ENCODE measurements at regions not wholly inside any gene's neighbourhood (a gene's known extent, or its start where the extent isn't known, plus 50 kb on each side); places are given as distances from the start of the nearest gene placed in this dataset.

DNA sequence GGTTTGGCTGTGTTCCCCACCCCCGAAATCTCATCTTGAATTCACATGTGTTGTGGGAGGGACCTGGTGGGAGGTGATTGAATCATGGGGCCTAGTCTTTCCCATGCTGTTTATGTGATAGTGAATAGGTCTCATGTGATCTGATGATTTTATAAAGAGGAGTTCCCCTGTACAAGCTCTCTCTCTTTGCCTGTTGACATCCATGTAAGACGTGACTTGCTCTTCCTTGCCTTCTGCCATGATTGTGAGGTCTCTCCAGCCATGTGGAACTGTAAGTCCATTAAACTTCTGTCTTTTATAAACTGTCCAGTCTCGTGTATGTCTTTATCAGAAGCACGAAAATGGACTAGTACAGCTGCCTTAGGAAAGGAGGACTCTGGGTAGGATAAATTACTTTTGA, 976.7 kb downstream of the MCTP2 start:
- intact Hi-C loops (cut with DNase I), result no loop called here
- DNase-seq (ENCODE audit: missing footprints), result no peak
- ATAC-seq, result no peak

DNA sequence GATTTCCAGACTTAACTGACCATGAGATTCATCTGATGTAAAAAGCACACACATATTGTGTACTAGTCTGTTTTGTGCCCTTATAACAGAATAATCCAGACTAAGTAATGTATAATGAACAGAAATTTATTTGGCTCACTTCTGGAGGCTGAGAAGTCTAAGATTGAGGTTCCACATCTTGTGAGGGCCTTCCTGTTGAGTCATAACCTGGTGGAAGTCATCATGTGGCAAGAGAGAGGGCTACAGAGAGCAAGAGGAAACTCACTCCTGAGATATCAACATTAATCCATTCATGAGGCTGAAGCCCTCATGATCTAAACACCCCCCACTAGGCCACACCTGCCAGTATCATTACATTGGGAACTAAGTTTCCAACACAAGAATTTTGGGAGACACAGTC, 977.6 kb downstream of the MCTP2 start:
- no peak for DNase-seq (ENCODE audit: missing footprints)
- intact Hi-C loops (cut with DNase I), result no loop called here
- no peak for ATAC-seq

DNA sequence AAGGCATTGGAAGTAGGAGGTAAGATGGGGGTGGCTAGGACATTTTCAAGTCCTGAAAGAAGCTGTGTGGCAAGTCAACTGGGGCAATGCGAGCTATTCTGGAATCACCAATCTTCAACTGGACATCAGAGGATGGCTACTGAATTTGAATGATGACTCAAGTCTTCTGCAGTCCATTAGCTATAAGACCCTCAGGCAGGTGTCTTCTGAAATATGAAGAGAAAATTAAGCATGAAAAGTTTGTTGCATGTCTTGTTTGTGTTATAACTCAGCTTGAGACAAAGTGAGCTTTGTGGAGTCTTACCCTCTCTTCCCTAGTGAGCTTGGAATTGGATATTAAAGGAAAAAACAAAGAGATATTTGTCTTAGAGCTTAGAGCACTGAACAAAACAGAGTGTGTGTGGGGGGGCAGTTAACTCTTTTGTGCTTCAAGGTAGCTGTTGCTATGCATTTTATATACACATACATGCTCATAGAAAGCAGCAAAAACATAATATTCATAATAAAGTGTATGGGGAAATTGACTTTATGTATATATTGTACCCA, 979.1 kb downstream of the MCTP2 start:
- ATAC-seq (no peak), DNase-seq (ENCODE audit: missing footprints) (no peak)
- intact Hi-C loops (cut with DNase I), result no loop called here

- ATAC-seq (no peak), DNase-seq (ENCODE audit: missing footprints) (no peak)
- intact Hi-C loops (cut with DNase I), result no loop called here
Observed at GRCh38 chr15:95215017-95215416, 983.7 kb downstream of the MCTP2 start.

DNA sequence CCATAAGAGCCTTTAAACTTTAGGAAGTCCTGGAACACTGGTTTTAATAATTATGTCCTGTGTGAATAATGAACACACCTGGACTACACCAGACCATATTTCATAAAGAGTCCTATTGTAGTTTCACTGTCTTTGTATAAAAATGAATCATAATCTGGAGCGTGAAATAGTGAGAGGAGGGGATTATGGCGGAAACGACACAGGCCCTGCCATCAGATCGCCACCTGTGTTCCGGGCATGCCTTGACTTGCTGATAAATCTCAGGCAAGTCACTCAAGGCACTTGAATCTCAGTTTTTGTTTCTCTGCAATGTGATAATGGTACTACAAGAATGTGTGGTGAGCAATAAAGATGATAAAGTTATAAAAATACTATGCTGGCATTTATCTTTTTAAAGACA, 995.5 kb downstream of the MCTP2 start:
- no peak for DNase-seq (ENCODE audit: missing footprints)
- intact Hi-C loops (cut with DNase I), result no loop called here
- no peak for ATAC-seq

GRCh38 chr15:95227235-95227634, 995.9 kb downstream of the MCTP2 start:
- DNase-seq (ENCODE audit: missing footprints), result no peak
- intact Hi-C loops (cut with DNase I), result no loop called here
- ATAC-seq, result no peak

DNA sequence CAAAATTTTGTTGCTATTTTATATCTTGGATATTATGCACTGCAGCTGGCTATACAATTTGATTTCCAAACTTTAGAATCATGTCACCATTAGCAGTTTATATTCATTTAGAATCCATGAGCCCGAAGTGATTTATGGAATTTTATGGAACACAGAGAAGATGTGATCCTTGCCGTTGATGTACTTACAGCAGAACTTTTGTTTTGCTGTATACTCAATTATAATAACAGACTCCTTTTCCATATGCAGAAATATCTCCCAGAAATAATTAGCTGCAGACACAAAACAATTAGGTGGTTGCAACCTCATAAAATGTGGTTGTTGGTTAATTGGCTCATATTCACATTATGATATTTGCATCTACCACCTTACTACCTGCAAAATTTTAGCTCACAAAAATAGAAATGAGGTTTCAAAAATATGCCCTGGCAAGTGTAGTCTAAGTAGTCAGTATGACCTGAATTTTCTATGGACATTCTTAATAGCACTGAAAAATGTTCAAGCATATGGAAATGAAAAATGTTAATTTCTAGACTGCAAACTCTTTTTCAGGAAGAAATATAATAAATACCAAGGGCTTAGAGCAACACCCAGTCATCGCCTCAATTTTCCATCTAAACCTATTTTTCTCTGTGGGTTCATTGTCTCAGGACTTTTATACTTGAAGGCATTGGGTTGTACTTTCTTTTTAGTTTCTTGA, 997.6 kb downstream of the MCTP2 start:
- intact Hi-C loops (cut with DNase I), result no loop called here
- ATAC-seq (no peak), DNase-seq (ENCODE audit: missing footprints) (no peak)

- ATAC-seq (no peak), DNase-seq (ENCODE audit: missing footprints) (no peak)
- intact Hi-C loops (cut with DNase I), result no loop called here
Observed at GRCh38 chr15:95235033-95235432, 1003.7 kb downstream of the MCTP2 start.

GRCh38 chr15:95247071-95247984, 1016.0 kb downstream of the MCTP2 start:
- ATAC-seq (no peak), DNase-seq (ENCODE audit: missing footprints) (no peak)
- intact Hi-C loops (cut with DNase I), result no loop called here

- no peak for DNase-seq (ENCODE audit: missing footprints)
- ATAC-seq, result no peak
- intact Hi-C loops (cut with DNase I), result no loop called here
Observed at GRCh38 chr15:95249524-95249923, 1018.2 kb downstream of the MCTP2 start.

DNA sequence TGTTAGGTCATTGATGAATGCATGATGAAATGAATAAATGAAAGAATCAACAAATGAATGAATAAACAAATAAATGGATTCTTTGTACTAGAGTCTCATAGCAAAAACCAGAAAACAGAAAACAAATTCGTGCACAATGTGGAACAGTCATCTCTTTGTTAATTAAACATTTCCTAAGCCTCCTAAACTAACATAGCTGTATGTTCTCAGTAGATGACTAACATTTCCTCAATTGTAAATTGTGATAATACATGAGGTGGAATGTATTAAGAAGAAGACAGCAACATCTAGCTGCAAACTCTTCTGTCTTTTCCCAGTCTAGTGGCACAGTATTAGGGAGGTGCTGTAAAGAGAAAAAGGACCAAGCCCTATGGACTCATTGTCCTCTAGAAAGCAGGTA, 1021.0 kb downstream of the MCTP2 start:
- ATAC-seq (no peak), DNase-seq (ENCODE audit: missing footprints) (no peak)
- intact Hi-C loops (cut with DNase I), result loop anchor here (10.0 kb wide), 2 partner anchors 228 to 352 kb away; no protein-coding TSS in a partner anchor

- intact Hi-C loops (cut with DNase I), result loop anchor here (10.0 kb wide), 2 partner anchors 229 to 351 kb away; no protein-coding TSS in a partner anchor
- no peak for ATAC-seq
- no peak for DNase-seq (ENCODE audit: missing footprints)
Observed at GRCh38 chr15:95254263-95254662, 1022.9 kb downstream of the MCTP2 start.

DNA sequence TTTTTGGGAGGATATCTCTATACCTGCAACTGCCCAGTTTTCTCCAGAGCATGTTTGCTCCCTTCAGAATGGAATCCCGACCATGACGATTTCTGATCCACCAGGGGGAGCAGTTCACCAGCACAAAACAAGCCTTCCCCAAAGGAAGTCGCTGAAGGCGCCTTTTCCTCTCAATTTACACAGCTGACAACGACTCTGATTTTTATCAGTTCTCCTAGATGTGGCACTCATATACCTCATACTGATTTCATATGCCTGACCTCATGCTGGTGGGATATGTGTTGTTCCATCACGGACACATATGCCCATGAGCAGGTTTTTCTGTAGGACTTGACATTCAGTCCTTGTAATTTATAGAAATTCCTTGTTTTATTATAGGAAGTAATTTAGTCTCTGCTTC, 1028.2 kb downstream of the MCTP2 start:
- intact Hi-C loops (cut with DNase I), result loop anchor here (1.0 to 10.0 kb wide), 4 partner anchors 235 to 1086 kb away; no protein-coding TSS in a partner anchor
- DNase-seq (ENCODE audit: missing footprints), result no peak
- no peak for ATAC-seq

GRCh38 chr15:95259965-95260364, 1028.6 kb downstream of the MCTP2 start:
- ATAC-seq, result no peak
- intact Hi-C loops (cut with DNase I), result loop anchor here (1.0 to 10.0 kb wide), 4 partner anchors 235 to 1085 kb away; no protein-coding TSS in a partner anchor
- no peak for DNase-seq (ENCODE audit: missing footprints)

DNA sequence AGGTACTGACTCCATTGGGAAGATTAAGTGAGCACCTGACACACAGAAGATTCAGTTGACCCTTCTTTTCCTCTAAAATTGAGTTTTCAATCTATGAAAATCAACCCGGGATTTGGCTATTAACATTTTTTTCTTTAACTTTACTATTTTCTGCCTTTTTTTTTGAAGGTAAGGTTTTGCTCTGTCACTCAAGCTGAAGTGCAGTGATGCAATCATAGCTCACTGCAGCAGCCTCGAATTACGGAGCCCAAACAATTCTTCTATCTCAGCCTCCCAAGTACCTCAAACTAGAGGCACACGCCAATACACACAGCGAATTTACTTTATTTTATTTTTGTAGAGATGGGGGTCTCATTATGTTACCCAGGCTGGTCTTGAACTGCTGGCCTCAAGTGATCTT, 1029.5 kb downstream of the MCTP2 start:
- DNase-seq (ENCODE audit: missing footprints) (no peak), ATAC-seq (no peak)
- intact Hi-C loops (cut with DNase I), result no loop called here

DNA sequence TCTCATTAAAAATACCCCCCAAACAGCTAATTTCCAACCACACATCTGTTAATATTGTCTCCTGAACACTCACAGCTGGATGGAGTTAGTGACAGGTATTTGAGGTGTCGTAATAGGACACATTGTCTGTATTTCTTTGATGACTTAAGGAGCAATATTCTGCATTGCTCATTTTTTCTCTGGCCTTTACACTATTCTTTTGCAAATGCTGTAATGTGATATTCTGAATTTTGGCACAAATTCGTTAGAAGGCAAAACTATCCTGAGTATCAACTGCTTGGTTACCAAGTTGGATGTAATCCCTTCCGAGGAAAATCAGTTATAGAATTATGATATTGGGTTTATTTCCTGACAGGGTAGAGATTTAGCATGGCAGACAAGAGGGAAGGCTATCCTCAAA, 1030.2 kb downstream of the MCTP2 start:
- no peak for DNase-seq (ENCODE audit: missing footprints)
- no peak for ATAC-seq
- intact Hi-C loops (cut with DNase I), result no loop called here

DNA sequence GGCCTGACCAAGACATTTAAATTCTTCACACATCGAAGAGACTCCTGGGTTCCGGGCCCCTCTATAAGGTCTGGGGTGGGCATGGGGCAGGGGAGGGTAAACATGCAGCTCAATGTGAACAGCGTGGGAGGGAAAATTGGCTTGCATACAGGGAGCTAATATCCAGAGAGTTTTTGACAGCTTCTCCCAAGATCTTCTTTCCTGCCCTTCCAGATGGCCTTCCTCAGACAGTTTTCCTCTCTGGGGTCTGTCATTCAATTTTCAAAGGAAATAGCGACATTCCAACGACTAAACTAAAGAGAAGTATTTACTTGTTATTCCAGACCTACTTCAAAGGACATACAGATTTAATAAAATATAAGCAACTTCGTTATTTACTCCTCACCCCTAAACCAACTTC, 1030.6 kb downstream of the MCTP2 start:
- ATAC-seq (no peak), DNase-seq (ENCODE audit: missing footprints) (no peak)
- intact Hi-C loops (cut with DNase I), result no loop called here

DNA sequence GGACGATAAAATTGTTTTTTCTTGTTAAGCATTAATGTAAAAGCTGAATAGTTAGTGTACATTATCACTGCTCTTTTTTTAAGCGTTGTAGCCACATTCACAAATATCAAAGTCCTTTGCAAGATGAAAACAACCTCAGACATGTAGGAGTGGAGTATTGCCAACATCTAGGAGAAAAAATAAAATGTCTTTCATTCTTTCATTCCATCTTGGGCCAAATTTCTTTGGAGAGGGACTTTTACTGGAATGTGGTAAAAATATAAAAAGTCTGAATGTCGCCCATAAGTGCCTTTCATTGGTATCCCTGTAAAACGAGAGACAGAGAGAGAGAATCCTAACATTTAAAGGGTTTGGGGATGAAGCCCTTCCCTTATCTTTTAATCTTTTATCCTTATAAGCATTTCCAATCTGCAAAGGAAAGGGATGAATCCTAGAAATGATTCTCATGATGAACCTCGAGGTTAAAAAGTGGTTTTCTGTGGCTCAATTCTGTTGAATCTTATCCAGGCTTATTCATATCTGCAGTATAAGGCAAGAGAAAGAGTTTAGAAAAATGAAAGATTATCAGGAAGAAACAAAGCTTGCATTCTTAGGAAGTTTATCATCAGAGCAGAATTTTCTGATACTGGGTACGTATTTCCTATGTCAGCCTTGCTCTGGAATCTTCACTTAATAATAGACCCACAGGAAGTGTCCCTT, 1031.7 kb downstream of the MCTP2 start:
- DNase-seq (ENCODE audit: missing footprints) (no peak), ATAC-seq (no peak)
- intact Hi-C loops (cut with DNase I), result no loop called here

- intact Hi-C loops (cut with DNase I), result no loop called here
- ATAC-seq (no peak), DNase-seq (ENCODE audit: missing footprints) (no peak)
Observed at GRCh38 chr15:95263751-95264150, 1032.4 kb downstream of the MCTP2 start.
